Mesendoderm (in vitro differentiated cells): ENCODE measurements at regions not wholly inside any gene's neighbourhood (a gene's known extent, or its start where the extent isn't known, plus 50 kb on each side); places are given as distances from the start of the nearest gene placed in this dataset.

Experiments used
- DNase-seq: peaks from one replicate; pipeline ENCODE4 v3.0.0; 2013
- H2AK5ac ChIP-seq: 2 replicates; pipeline ENCODE4 v1.6.1; 2013; ENCODE audit warnings: low read length, inconsistent platforms
- H2BK120ac ChIP-seq: 2 replicates; pipeline ENCODE4 v1.6.1; 2013; ENCODE audit warnings: low read depth, mild to moderate bottlenecking, low read length, moderate library complexity, mixed read lengths
- H2BK15ac ChIP-seq: replicated peaks from 2 replicates; pipeline ENCODE4 v1.6.1; 2013; ENCODE audit warnings: low read depth, mild to moderate bottlenecking, moderate library complexity
- H2BK5ac ChIP-seq: 2 replicates; pipeline ENCODE4 v1.6.1; 2013; ENCODE audit warnings: low read length, inconsistent platforms
- H3K18ac ChIP-seq: 2 replicates; pipeline ENCODE4 v1.6.1; 2013; ENCODE audit warnings: mild to moderate bottlenecking, low read length, mixed read lengths
- H3K23ac ChIP-seq: one replicate; pipeline ENCODE4 v1.6.1; 2013; ENCODE audit warnings: low read length
- H3K27ac ChIP-seq: 2 replicates; pipeline ENCODE4 v1.5.1; 2013; ENCODE audit warnings: low read depth, mild to moderate bottlenecking, inconsistent platforms, low read length, moderate library complexity
- H3K27me3 ChIP-seq: 2 replicates; pipeline ENCODE4 v1.6.1; 2013; ENCODE audit warnings: low read length, control low read depth, mild to moderate bottlenecking, inconsistent platforms; ENCODE audit not compliant: insufficient read depth, poor library complexity
- H3K36me3 ChIP-seq: 2 replicates; pipeline ENCODE4 v1.6.1; 2013; ENCODE audit warnings: low read length, inconsistent platforms; ENCODE audit not compliant: control insufficient read depth, insufficient read depth
- H3K4ac ChIP-seq: one replicate; pipeline ENCODE4 v1.6.1; 2013; ENCODE audit warnings: low read depth, mild to moderate bottlenecking, low read length, moderate library complexity
- H3K4me1 ChIP-seq: 2 replicates; pipeline ENCODE4 v1.6.1; 2013; ENCODE audit warnings: low read depth, low read length, inconsistent platforms; ENCODE audit not compliant: control insufficient read depth
- H3K4me2 ChIP-seq: 2 replicates; pipeline ENCODE4 v1.6.1; 2013; ENCODE audit warnings: low read length
- H3K4me3 ChIP-seq: 2 replicates; pipeline ENCODE4 v1.5.1; 2013; ENCODE audit warnings: mild to moderate bottlenecking, low read length
- H3K56ac ChIP-seq: one replicate; pipeline ENCODE4 v1.6.1; 2013; ENCODE audit warnings: low read length
- H3K79me1 ChIP-seq: 2 replicates; pipeline ENCODE4 v1.6.1; 2013; ENCODE audit warnings: low read length, inconsistent platforms
- H3K79me2 ChIP-seq: 2 replicates; pipeline ENCODE4 v1.6.1; 2013; ENCODE audit warnings: mild to moderate bottlenecking, low read length; ENCODE audit not compliant: control insufficient read depth, insufficient read depth
- H3K9ac ChIP-seq: 2 replicates; pipeline ENCODE4 v1.6.1; 2013; ENCODE audit warnings: low read length, inconsistent platforms
- H4K5ac ChIP-seq: one replicate; pipeline ENCODE4 v1.6.1; 2013; ENCODE audit warnings: low read length
- H4K8ac ChIP-seq: one replicate; pipeline ENCODE4 v1.6.1; 2013; ENCODE audit warnings: low read depth, mild to moderate bottlenecking, control low read depth, low read length, moderate library complexity
- WGBS: extraction: QIAGEN DNeasy Blood & Tissue Kit; methylation state at CpG from one replicate; pipeline ENCODE4 v1.1.7; 2013; ENCODE audit warnings: low lambda C conversion rate, missing lambda C conversion rate; ENCODE audit not compliant: insufficient coverage; ENCODE audit errors: extremely low coverage; 5-methylcytosine and 5-hydroxymethylcytosine counted together

- Histone ChIP-seq H2AK5ac (no peak overlapping the region), H3K79me1 (no peaks in the 10 kb centered on the region), H3K4me3 (no peak overlapping the region), H3K23ac (no peak overlapping the region), H3K27ac (no peak overlapping the region), H3K18ac (no peak overlapping the region), H2BK5ac (no peak overlapping the region), H3K4me2 (no peak overlapping the region), H3K4ac (no peak overlapping the region), H3K56ac (no peak overlapping the region), H3K27me3 (no peaks in the 10 kb centered on the region), H3K79me2 (no peaks in the 10 kb centered on the region), H3K9ac (no peak overlapping the region), H2BK15ac (no peak overlapping the region), H3K36me3 (no peaks in the 10 kb centered on the region), H3K4me1 (no peaks in the 10 kb centered on the region), H4K5ac (no peak overlapping the region), H4K8ac (no peak overlapping the region), H2BK120ac (no peak overlapping the region)
- no peak for DNase-seq
- no CpG with 5 or more reads among the region's 6 CpGs for WGBS
These were observed 189.3 kb downstream of the VRK1 start for GRCh38 chr14:96986256-96987085.

- Histone ChIP-seq H2BK5ac (no peak overlapping the region), H3K36me3 (no peaks in the 10 kb centered on the region), H2BK120ac (no peak overlapping the region), H3K4ac (no peak overlapping the region), H3K79me2 (no peaks in the 10 kb centered on the region), H4K5ac (no peak overlapping the region), H3K9ac (no peak overlapping the region), H3K56ac (no peak overlapping the region), H3K27me3 (no peaks in the 10 kb centered on the region), H2AK5ac (no peak overlapping the region), H3K4me3 (no peak overlapping the region), H3K4me2 (no peak overlapping the region), H3K79me1 (no peaks in the 10 kb centered on the region), H2BK15ac (no peak overlapping the region), H3K4me1 (no peaks in the 10 kb centered on the region), H3K27ac (no peak overlapping the region), H3K23ac (no peak overlapping the region), H4K8ac (no peak overlapping the region), H3K18ac (no peak overlapping the region)
- DNase-seq: no peak
- WGBS: no CpG with 5 or more reads among the region's 6 CpGs
These were observed 189.9 kb downstream of the VRK1 start for GRCh38 chr14:96987086-96987474.

- DNase-seq: no peak
- Histone ChIP-seq H3K4me3 (no peak overlapping the region), H2BK120ac (no peak overlapping the region), H3K4ac (no peak overlapping the region), H3K4me2 (no peak overlapping the region), H3K27me3 (no peaks in the 10 kb centered on the region), H2BK5ac (no peak overlapping the region), H3K36me3 (no peaks in the 10 kb centered on the region), H2AK5ac (no peak overlapping the region), H3K4me1 (no peaks in the 10 kb centered on the region), H3K18ac (no peak overlapping the region), H3K27ac (no peak overlapping the region), H3K9ac (no peak overlapping the region), H4K8ac (no peak overlapping the region), H2BK15ac (no peak overlapping the region), H3K79me2 (no peaks in the 10 kb centered on the region), H3K79me1 (no peaks in the 10 kb centered on the region), H3K23ac (no peak overlapping the region), H4K5ac (no peak overlapping the region), H3K56ac (no peak overlapping the region)
- no CpG with 5 or more reads among the region's 3 CpGs for WGBS
These were observed 190.6 kb downstream of the VRK1 start for GRCh38 chr14:96987771-96988170.

- no peak overlapping the region for H3K9ac ChIP-seq
- no peak overlapping the region for H3K56ac ChIP-seq
- H4K5ac ChIP-seq: no peak overlapping the region
- H3K79me2 ChIP-seq: no peaks in the 10 kb centered on the region
- H3K4me3 ChIP-seq: no peak overlapping the region
- no peak overlapping the region for H2BK120ac ChIP-seq
- no peak overlapping the region for H3K23ac ChIP-seq
- H2BK5ac ChIP-seq: no peak overlapping the region
- no peak overlapping the region for H2BK15ac ChIP-seq
- H3K79me1 ChIP-seq: no peaks in the 10 kb centered on the region
- H3K36me3 ChIP-seq: no peaks in the 10 kb centered on the region
- no peak overlapping the region for H3K27ac ChIP-seq
- no peak overlapping the region for H3K4me2 ChIP-seq
- no peaks in the 10 kb centered on the region for H3K4me1 ChIP-seq
- no CpG with 5 or more reads among the region's 4 CpGs for WGBS
- H3K27me3 ChIP-seq: no peaks in the 10 kb centered on the region
- no peak overlapping the region for H3K4ac ChIP-seq
- H2AK5ac ChIP-seq: no peak overlapping the region
- no peak overlapping the region for H4K8ac ChIP-seq
- DNase-seq: no peak
- no peak overlapping the region for H3K18ac ChIP-seq
These were observed 192.1 kb downstream of the VRK1 start for GRCh38 chr14:96989306-96989705.

GRCh38 chr14:96991226-96991625 lies 194.0 kb downstream of the VRK1 start:
- no CpG with 5 or more reads among the region's 2 CpGs for WGBS
- H3K79me2 ChIP-seq: no peaks in the 10 kb centered on the region
- no peak overlapping the region for H3K23ac ChIP-seq
- H3K56ac ChIP-seq: no peak overlapping the region
- H4K5ac ChIP-seq: no peak overlapping the region
- no peak overlapping the region for H2BK5ac ChIP-seq
- no peak overlapping the region for H3K4me3 ChIP-seq
- H2BK15ac ChIP-seq: no peak overlapping the region
- H4K8ac ChIP-seq: no peak overlapping the region
- H2BK120ac ChIP-seq: no peak overlapping the region
- DNase-seq: no peak
- no peak overlapping the region for H3K4me2 ChIP-seq
- no peak overlapping the region for H3K4ac ChIP-seq
- H3K18ac ChIP-seq: no peak overlapping the region
- no peaks in the 10 kb centered on the region for H3K36me3 ChIP-seq
- H3K4me1 ChIP-seq: no peaks in the 10 kb centered on the region
- H3K27ac ChIP-seq: no peak overlapping the region
- H2AK5ac ChIP-seq: no peak overlapping the region
- H3K27me3 ChIP-seq: no peaks in the 10 kb centered on the region
- H3K9ac ChIP-seq: no peak overlapping the region
- H3K79me1 ChIP-seq: no peaks in the 10 kb centered on the region

- H3K4me1 ChIP-seq: no peaks in the 10 kb centered on the region
- H3K56ac ChIP-seq: no peak overlapping the region
- H3K9ac ChIP-seq: no peak overlapping the region
- H3K27ac ChIP-seq: no peak overlapping the region
- H3K4me2 ChIP-seq: no peak overlapping the region
- no peak overlapping the region for H2BK120ac ChIP-seq
- no peak overlapping the region for H3K4me3 ChIP-seq
- no peaks in the 10 kb centered on the region for H3K36me3 ChIP-seq
- H3K18ac ChIP-seq: no peak overlapping the region
- H3K23ac ChIP-seq: no peak overlapping the region
- WGBS: no CpG with 5 or more reads among the region's 6 CpGs
- no peak overlapping the region for H4K8ac ChIP-seq
- H3K27me3 ChIP-seq: no peaks in the 10 kb centered on the region
- H3K79me1 ChIP-seq: no peaks in the 10 kb centered on the region
- H3K4ac ChIP-seq: no peak overlapping the region
- H3K79me2 ChIP-seq: no peaks in the 10 kb centered on the region
- H2BK5ac ChIP-seq: no peak overlapping the region
- no peak overlapping the region for H4K5ac ChIP-seq
- no peak overlapping the region for H2BK15ac ChIP-seq
- no peak overlapping the region for H2AK5ac ChIP-seq
- no peak for DNase-seq
These were observed 197.8 kb downstream of the VRK1 start for GRCh38 chr14:96994999-96995398.
